Epidermal melanocyte (primary cell): ENCODE measurements at regions not wholly inside any gene's neighbourhood (a gene's known extent, or its start where the extent isn't known, plus 50 kb on each side); places are given as distances from the start of the nearest gene placed in this dataset.

Source experiments
- DNase-seq: peaks from one replicate; pipeline ENCODE4 v3.0.0; 2011; ENCODE audit warnings: low spot score; ENCODE audit not compliant: insufficient read length

DNA sequence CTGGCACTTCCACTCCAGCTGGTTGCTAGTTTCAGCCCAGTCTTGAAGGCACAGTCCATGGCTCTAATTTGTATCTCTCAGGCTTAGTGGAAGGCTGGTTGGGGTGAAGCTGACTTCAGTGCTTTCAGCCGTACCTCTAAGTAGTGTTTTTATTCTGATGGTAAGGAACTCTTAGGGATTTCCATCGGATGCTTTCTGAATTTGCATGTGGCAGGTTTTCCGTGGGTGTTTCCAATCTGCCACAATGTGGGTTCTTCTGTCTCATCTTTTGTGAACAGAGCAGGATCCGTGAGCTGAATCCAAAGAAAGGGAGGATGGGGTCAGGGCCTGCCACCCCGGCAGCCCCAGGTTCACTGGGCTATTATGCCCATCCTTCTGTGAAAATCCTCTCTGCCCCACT is 607.9 kb upstream of the MKI67 start:
- DNase-seq, result no peak

DNA sequence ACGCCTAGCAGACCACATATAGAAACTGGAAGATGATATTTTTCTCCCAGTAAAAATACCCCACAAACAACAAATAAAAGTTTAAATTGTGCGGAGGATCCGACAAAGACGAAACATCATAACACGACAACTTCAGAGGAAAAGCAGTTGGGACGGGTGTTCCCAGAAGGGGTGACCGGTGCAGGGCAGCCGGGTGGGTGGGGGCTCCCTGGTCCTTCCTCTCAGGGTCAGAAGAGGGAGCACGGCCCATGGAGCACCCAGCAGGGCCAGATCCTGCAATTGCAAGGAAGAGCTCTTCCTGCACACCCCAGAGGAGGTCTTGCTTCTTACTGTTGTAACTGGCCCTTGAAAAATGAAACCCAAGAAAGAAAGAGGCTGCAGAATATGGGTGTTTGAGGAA is 608.5 kb upstream of the MKI67 start:
- no peak for DNase-seq

DNA sequence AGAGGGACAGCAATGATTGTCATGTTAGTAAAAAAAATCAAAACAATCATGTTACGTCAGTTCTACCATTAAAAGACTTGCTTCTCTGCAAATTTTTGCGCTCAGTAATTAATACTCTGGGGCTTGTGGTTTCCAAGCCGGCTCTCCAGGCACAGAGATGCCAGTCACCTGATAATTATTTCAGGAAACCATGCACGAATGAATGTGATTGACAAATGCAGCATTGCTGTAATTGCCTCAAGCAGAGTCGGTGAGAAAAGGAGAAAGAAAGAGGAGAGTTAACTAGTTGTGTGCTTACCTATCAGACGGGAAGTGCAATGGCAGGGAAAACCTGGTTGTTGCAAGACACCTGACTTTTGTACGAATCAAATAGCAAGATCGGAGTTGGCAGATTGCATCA is 609.8 kb upstream of the MKI67 start:
- DNase-seq, result no peak

DNA sequence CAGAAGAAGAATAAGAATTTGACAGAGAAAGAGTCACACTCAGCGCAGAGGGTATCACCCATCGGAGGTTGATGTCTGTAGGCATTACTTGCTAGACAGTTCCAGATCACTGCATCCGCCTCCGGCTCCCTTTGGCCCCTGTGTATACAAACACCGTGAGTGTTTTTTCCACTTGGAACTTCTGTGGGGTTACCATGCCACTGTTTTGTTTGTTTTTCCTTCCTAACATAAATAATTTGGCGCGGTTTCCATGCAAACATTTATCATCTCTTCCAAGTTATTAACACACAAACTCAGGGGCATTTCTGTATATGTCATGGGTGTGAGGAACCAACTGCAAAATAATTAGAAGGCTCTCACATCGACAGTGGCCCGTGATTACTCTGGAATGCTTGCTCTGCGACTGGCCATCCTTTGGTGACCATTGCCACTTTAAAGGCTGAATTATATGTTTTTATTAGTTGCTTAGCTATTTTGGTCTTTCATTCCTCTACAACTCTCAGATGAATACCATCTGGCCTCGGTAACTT is 612.2 kb upstream of the MKI67 start:
- no peak for DNase-seq

DNA sequence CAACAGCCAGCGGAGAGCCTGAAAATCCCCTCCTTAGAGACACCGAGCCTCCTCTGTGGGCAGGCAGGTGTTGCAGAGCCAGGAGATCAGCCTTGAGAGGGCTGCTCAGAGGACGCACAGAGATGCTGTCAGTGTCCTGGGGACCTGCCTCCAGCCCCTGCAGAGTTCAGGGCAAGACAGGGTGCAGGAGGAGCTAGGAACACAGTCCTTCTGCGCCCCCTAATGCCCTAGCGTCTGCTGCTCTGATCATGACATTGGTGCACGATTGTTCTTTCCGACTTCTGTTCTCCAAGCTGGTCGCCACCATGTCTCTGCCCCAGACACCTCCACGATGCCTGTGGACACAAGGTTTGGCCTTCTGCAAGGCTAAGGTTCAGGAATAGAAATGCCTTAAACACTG is 613.7 kb upstream of the MKI67 start:
- DNase-seq, result no peak

DNA sequence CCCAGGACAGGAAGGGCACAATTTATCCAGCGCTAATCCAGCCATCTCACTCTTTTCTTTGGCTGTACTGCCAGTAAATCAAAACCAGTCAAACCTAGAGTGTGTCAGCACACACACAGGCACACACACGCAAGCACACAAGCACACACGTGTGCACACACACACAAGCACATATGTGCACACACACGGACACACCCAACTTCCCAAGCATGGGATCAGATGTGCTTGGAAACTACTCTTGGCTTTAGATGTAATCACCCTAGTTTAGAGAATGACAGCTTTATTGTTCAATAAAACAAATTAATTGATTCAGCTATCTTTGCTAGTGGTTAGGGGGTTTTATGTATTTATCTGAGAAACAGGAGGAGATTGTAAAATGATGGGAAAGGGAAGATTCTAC is 615.0 kb upstream of the MKI67 start:
- DNase-seq, result no peak

DNA sequence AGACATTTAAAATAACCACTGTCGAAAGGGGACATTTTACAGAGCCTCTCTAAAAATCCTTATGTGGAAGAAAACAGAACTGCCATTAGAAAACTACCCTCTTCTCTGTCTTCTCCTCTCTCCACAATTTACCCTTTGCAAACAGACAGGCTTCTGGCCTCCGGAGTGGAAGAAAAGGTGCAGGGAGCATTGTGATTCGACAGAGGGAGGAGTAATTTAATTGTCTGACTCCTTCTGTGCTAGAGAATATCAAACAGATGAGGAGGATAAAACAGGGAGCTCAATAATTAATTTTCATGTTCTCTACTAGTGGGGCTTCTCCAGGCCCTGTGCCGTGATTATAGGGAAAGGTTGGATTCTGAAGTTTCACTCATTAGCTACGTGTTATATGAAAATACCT is 615.5 kb upstream of the MKI67 start:
- DNase-seq, result no peak

DNA sequence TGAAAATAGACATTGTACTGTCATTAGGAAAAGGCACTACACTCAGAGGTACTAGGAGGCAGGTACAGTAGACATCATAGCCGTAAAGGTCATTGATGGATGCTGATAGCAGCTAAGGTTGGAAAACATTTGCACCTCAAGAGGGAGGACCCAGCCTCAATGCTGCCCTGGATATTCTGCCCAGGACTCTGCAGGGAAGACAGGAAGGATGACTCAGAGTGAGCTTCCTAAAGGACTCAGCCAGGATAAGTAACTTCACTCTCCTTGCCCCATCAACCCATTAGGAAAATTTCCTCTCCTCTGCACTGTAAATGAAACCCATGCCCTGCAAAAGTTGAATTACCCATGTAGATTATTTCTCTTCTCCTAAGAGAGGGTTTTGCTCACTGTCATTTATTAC is 617.9 kb upstream of the MKI67 start:
- DNase-seq, result no peak

DNA sequence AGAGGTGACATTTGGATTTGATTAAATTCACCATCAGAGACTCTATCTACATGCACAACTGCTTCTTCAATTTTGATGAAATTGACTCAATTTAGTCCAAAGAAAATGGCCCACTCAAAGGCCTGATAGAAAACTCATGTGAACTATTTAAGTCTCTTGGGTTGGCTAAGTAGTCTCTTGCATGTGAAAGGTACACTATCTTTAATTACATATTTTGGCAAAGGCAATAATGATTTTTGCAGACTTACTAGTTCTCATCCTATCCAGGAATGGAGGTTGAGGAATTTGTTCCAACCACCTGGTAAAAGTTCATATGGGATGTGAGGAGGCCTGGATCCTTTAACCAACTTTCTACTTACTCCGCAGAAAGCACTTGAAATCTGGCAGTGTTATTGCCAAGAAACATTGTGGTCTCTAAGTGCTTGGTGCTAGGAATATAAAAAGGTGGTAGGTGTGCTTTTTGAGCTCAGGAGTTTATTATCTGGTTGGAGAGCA is 618.6 kb upstream of the MKI67 start:
- DNase-seq, result no peak

DNA sequence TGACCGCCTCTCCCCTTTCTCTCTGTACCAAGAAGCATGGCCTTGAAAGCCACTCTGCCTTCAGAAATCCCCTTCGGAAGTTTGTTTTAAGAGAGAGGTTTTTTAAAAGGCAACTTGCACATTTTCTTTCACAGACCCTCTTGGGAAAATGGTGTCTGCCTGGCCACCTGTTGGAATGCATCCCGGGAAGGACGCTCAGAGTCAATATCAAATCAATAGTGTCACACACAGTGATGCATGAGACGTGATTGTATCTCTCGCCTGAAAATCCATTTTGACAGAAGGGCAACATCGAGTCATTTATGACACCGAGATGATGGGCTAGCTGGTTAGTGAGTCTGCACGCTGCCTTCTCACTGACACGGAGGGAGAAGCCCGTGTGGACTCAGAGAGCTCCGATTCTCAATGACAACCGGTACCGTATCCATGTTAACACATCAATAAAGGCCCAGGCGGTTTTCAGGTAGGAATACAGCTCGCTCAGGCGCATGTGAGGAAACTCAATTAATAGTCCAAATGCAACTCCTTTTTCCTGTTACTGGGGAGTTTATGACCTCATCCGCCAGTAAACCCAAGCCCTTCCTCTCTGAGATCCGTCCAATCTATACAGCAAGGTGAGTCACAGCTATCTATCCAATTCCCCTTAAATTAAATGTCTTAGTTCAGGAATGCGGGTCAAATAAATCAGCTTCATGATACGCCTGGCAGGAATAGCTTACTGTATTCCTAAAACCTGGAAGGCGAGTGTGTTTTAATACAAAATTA is 621.5 kb upstream of the MKI67 start:
- no peak for DNase-seq

DNA sequence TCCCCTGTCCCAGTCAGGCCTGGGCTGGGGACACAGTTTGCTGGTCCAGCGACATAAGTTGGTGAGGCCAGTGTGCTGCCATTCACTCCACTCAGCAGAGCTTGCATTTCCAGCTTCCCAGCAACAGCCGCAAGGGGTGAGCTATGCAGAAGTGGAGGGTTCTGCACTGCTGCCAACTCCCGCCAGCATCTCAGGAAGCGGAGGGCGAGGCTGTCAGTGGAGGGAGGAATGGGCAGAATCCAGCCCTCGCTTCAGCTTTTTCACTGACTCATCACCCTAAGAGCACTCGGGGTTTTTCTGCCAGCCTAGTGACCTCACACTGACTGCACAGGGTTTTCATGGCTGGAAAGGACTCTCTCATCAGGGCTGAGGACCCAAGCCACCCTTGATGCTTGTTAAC is 625.1 kb upstream of the MKI67 start:
- DNase-seq, result no peak

DNA sequence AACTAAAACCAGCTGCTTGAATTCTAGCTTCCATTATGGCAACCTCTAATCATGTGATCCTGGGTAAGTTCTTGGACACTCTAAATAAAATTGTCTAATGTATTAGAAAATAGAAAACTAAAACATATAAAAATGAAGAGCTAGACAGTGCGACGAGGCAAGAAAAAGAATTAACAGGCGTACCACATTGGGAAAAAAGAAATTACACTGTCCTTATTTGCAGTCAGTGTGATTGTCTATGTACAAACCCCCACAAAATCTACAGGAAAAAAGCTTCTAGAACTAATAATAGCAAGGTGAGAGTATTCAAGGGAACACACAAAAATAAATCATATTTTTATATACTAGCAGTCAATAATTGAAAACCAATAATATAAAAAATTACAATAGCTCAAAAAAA is 625.6 kb upstream of the MKI67 start:
- DNase-seq, result no peak

DNA sequence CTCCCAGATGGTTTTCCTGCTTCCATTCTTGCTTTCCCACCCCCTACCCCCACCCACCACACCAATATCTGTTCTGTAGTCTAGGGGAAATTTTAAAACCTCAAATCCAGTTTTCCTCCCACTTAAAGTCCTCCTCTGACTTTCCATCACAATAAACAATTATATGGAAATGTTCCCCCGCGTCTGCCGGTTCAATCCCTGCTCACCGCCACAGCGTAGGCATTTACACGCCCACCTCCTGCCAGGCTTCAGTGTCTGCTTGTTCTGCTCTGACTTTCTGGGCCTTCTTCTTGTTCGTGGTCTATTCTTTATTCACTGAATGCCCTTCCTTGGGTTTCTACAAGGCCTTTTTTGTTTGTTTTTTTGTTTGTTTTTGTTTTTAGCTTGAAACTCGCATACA is 633.0 kb upstream of the MKI67 start:
- no peak for DNase-seq

DNA sequence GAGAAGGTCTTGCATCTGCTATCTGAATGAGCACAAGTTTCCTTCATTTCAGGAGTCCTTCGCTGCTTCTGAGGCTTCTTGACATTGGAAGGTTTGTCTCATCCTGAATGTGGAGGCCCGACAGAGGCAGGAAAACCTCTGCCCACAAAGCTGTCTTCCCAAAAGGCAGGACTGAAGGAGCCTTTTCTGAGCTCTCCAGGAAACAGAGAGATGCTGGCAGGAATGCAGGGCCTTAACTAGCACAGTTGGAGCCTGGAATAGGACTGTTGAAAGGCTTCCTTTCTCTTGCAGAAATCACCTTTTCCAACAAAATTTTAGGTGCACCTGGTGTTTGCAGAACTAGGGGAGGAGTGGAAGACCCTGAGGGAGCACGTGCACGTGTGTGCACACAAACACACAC is 637.4 kb upstream of the MKI67 start:
- no peak for DNase-seq

DNA sequence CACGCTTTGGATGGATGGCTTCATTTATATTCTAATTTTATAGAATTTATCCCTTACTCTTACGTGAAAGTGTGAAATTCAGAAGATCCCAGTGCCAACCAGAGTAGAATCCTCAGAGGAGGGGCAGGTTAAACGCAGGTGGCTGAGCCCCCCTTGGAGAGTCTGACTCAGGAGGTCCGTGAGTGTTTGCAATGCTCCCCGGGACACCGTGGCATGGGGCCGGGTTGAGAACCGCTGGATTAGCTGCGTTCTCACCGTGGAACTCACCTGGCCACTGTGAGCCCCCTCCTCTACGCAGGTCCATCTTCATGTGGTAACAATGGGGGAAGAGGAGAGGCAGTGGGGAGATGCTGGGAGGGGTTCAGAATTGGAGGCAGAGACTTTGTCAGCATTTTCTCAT is 638.0 kb upstream of the MKI67 start:
- no peak for DNase-seq

DNA sequence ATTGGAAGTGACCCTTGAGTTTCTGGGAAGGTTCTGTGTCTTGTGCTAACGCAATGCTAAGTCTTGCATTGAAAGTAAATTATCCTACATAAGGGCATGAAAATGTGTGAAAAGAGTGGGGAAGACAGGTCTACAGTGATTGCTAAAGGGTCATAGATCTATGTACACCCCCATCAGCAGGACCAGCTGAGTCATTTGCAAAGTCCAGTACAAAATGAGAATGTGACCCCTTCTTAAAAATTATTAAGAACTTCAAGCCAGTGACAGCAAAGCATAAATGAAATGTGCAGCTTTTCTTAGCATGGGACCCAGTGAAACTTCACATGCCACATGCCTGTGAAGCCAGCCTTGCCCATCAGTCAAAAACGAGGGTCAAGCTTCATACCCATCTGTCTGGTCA is 640.7 kb upstream of the MKI67 start:
- no peak for DNase-seq

DNA sequence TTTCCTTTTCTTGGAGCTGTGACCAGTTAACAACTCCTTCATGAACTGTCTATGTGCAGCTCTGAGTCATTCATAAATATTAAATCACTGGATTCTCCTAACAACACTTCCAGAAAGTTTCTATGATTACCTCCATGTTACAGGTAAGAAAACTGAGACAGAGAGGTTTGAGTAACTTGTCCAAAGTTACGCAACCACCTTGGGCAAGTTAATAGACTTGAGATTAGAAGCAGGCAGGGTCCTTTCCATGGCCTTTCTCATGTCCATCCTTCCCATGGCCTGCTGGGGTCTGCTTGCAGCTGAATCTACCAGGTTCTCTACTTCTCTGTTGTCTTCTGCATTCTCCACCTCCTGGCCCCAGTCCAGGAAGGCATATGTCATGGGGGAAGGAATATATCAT is 648.8 kb upstream of the MKI67 start:
- DNase-seq, result no peak

DNA sequence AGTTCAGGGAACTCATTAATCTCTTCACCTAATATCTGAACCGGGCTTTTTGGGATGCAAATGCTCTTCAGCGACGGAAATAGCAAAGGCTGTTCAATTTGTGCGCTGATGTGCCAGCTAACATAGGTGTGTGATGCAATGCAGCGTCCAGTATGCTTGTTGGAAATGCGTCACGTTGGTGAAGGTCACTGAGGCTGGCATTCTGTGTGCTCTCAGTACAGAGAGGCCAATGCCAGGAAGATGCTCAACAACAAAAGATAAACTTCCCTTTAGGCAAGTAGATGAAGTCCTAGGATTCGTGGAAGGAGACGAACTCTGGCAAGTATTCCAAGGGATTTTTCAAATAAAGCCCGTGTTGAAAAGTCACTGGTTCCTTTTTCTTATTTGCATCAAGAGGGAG is 649.5 kb upstream of the MKI67 start:
- no peak for DNase-seq

DNA sequence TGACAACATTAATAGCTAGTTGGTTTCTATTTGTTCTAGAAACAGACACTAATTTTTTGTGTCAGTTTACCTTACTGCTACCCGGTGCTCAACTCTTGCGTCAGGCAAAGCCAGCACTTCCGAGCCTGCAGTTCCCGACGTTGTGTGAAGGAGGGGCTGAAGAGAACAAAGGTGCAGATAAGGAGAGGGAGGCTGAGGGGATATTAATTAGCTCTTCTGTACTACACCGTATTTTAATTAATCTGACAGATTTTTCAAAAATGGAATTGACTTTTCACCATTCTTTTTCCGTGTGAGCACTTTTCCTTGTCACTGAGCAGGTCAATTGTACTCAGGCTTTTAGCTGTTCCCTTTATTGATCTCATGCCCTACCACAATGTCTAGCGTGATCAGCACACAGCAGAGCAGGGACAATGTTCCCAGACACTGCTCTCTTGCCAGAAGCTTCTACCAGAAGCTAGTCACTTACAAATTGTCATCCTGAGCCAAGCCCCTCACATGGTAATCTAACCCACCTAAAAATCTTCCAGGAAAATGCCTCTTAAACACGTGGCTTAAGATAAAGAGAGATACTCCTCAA is 650.5 kb upstream of the MKI67 start:
- no peak for DNase-seq

DNA sequence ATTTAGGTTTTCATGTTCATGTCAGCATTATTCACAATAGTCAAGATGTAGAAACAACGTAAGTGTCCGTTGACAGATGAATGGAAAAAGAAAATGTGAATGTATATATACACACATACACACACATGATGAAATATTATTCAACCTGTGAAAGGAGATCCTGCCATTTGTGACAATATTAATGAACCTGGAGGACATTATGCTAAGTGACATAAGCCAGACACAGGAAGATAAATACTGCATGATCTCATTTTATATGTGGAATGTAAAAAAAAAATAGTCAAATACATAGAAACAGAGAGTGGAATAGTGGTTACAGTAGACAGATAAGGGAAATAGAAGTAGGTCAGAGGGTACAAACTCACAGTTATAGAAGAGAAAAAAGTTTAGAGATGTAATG is 651.1 kb upstream of the MKI67 start:
- no peak for DNase-seq

DNA sequence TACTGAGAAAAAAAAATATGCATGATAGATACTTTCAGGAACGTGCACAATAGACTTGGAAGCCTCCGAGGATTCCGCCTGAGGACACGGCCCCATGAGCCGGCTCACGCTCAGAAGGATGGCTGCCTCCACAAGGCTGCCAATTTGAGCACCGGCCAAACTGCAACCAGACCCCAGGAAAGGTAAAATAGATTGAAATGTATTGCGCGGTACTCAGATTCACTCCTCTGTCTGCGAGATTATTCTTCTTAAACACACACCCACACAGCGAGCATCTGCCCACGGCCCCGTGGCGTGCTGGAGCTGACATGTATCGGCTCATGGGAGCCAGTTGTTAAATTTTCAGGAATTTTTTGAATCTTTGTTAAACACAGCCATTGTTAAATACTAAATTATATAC is 653.2 kb upstream of the MKI67 start:
- no peak for DNase-seq

DNA sequence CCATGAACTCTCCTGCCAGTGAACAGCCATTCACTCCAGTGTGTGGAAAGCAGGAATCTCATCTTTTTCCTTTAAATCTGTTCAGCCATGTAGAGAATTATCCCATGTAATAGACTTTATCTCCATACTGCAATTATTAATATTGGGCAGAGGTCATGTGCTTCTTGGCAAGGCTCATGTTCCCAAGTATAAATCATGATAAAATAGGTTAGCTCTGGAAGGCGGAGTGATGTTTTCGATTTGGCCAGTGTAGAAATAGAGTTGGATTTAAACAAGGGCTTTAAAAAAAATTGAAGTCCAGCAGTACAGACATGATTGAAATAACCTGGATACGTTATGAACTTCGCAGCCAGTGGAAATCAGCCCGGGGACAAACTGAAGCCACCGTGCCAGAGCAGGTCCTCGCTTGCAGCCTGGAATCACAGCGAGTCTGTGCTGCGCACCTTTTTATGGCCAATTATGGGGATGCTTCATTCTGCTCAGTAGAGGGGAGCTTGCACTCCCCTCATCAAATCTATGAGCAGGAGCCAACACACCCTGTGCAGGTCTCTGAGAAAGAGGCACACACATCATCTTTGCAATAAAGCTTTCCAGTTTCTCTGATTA is 654.0 kb upstream of the MKI67 start:
- no peak for DNase-seq

DNA sequence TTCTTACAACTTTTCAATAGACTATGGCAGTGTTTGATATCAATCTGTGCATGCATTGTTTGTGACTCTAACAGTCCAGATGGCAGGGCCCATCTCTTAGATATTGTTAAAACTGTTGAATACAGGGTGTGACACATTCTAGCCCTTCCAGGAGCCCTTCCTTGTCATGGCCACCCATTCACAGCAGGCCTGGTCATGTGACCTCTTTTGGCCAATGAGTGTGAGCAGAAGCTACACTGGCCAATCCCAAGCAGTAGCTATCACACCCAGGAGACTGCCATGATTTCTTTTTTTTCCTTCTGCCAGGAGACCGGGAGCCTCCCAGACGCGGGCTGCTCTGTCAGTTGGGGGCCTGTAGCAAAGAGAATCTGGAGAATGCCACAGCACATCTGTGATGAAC is 655.4 kb upstream of the MKI67 start:
- DNase-seq, result no peak
